HepG2 (cell line): ENCODE measurements at regions not wholly inside any gene's neighbourhood (a gene's known extent, or its start where the extent isn't known, plus 50 kb on each side); places are given as distances from the start of the nearest gene placed in this dataset.

Experiments used
- KIAA2018 ChIP-seq: sonication (generic); formaldehyde crosslinking; IDR thresholded peaks from 2 replicates; pipeline ENCODE4 v1.5.0; 2020; ENCODE audit warnings: mild to moderate bottlenecking, missing genetic modification reagents, borderline replicate concordance
- MAFK ChIP-seq, 2 experiments: IDR thresholded peaks in 1 of 2; conservative IDR thresholded peaks in 1 of 2; 2 replicates each; pipeline ENCODE4 v1.6.1; 2011; ENCODE audit warnings: improper control_type of control experiment in 2 of 2, low read length in 2 of 2
- NFE2 ChIP-seq: sonication (generic); formaldehyde crosslinking; IDR thresholded peaks from 2 replicates; pipeline ENCODE4 v1.4.0; 2020; ENCODE audit warnings: missing genetic modification reagents
- PBX3 ChIP-seq: sonication (generic); formaldehyde crosslinking; IDR thresholded peaks from 2 replicates; pipeline ENCODE4 v1.8.1; 2023; ENCODE audit warnings: missing genetic modification reagents, inconsistent platforms, borderline replicate concordance
- SMYD3 ChIP-seq: sonication (generic); formaldehyde crosslinking; IDR thresholded peaks from 2 replicates; pipeline ENCODE4 v1.8.1; 2023; ENCODE audit warnings: mild to moderate bottlenecking, missing genetic modification reagents
- SOX5 ChIP-seq: IDR thresholded peaks from 2 replicates; pipeline ENCODE4 v1.6.1; 2016; ENCODE audit warnings: borderline replicate concordance
- STAT6 ChIP-seq: sonication (generic); formaldehyde crosslinking; IDR thresholded peaks from 2 replicates; pipeline ENCODE4 v1.4.0; 2020; ENCODE audit warnings: missing genetic modification reagents, mild to moderate bottlenecking, borderline replicate concordance
- ZBTB1 ChIP-seq: sonication (generic); formaldehyde crosslinking; IDR thresholded peaks from 2 replicates; pipeline ENCODE4 v1.4.0; 2020; ENCODE audit warnings: missing genetic modification reagents, borderline replicate concordance
- ZFP36L1 ChIP-seq: sonication (generic); formaldehyde crosslinking; IDR thresholded peaks from 2 replicates; pipeline ENCODE4 v1.8.0; 2022; ENCODE audit warnings: mild to moderate bottlenecking, missing genetic modification reagents, moderate library complexity
- ZNF180 ChIP-seq: sonication (generic); formaldehyde crosslinking; IDR thresholded peaks from 2 replicates; pipeline ENCODE4 v1.4.0; 2020; ENCODE audit warnings: low read depth, missing genetic modification reagents, borderline replicate concordance
- ZNF264 ChIP-seq: sonication (generic); formaldehyde crosslinking; IDR thresholded peaks from 2 replicates; pipeline ENCODE4 v1.4.0; 2020; ENCODE audit warnings: missing genetic modification reagents
- ZNF598 ChIP-seq: sonication (generic); formaldehyde crosslinking; IDR thresholded peaks from 2 replicates; pipeline ENCODE4 v1.5.1; 2020; ENCODE audit warnings: mild to moderate bottlenecking, missing genetic modification reagents, borderline replicate concordance
- ZNF740 ChIP-seq: sonication (generic); formaldehyde crosslinking; IDR thresholded peaks from 2 replicates; pipeline ENCODE4 v1.4.0; 2020; ENCODE audit warnings: missing genetic modification reagents
- ZUFSP ChIP-seq: sonication (generic); formaldehyde crosslinking; IDR thresholded peaks from 2 replicates; pipeline ENCODE4 v1.9.0; 2021; ENCODE audit warnings: missing genetic modification reagents, mild to moderate bottlenecking, borderline replicate concordance

GRCh38 chr2:7180638-7181370 lies 263.6 kb downstream of the RNF144A start (continued):
- TF ChIP-seq PBX3 (CRISPR knock-in tag) (no peak), MAFK (conservative IDR thresholded peaks at IDR 0.05 in 1 of 2, IDR thresholded peaks at IDR 0.05 in 1 of 2; ENCODE audit: low read length in 2 of 2) (peak; percentile 80 to 93), ZBTB1 (no peak), NFE2 (CRISPR knock-in tag) (peak; percentile 44; the same call in 1 of the 2 replicates), KIAA2018 (CRISPR knock-in tag) (no peak), ZNF598 (CRISPR knock-in tag) (no peak), ZUFSP (CRISPR knock-in tag) (no peak), ZNF180 (CRISPR knock-in tag) (no peak), SOX5 (CRISPR knock-in tag) (peak; percentile 36; the same call in 1 of the 2 replicates), ZNF740 (no peak), ZNF264 (CRISPR knock-in tag) (no peak), SMYD3 (CRISPR knock-in tag) (no peak), ZFP36L1 (no peak), STAT6 (CRISPR knock-in tag) (no peak)
